ENCODE measurements at regions not wholly inside any gene's neighbourhood (a gene's known extent, or its start where the extent isn't known, plus 50 kb on each side); places are given as distances from the start of the nearest gene placed in this dataset.

DNA sequence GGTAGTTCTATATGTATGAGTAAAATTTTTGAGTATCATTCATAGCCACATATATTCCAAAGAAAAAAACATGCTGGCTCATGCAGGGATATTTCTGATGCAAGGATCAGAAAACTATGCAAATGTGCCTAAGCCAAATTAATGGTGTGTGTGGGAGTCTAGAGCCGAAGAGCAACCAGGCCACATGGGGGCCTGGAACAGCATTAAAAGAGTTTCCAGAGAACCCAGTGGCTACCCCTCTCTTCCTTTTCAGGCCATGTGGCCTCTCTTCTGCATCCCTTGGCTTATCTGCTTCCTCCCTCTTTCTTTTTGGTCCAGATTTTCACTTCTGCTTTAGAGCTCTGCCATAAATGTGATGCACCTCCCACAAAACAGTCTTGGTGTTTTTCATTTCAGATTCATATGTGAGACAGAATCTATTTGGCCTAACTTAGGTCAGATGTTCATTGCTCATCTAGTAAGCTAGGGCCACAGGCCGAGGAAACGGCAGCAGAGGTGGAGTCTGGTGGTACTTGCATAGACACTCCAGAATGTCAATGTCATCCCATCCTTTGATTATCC is 300.0 kb downstream of the SH3GL2 start:
- H2AFZ ChIP-seq (ENCODE audit: low read depth, low read length, poor library complexity, severe bottlenecking) = no peak overlapping the region
- ChIA-PET POLR2A (no interaction called here), RAD21 (ENCODE audit: low non-redundant PET in 1 of 2, low total read pairs in 2 of 2, uncharacterized antibody in 2 of 2, unreplicated experiment in 2 of 2) (no interaction called here), CTCF (no interaction called here)
- no peak overlapping the region for H3K9ac ChIP-seq (ENCODE audit: low read length)
- no peaks in the 10 kb centered on the region for H3K27me3 ChIP-seq (ENCODE audit: insufficient read depth, low read length)
- BruUV-seq (replicated peaks) = no TSS peak
- no peaks in the 10 kb centered on the region for H3K79me2 ChIP-seq (ENCODE audit: insufficient read depth, low read length)
- H3K4me3 ChIP-seq (replicated peaks in 1 of 2; ENCODE audit: low read depth in 1 of 2, low read length in 2 of 2) = no peak overlapping the region
- H3K27ac ChIP-seq (ENCODE audit: low read depth, low read length) = no peak overlapping the region
- DNase-seq (ENCODE audit: low read depth, low spot score) (no peak), ATAC-seq (no peak)
- intact Hi-C loops (cut with micrococcal nuclease) = no loop called here
- no peaks in the 10 kb centered on the region; the same call in 1 of the 2 replicates for H4K20me1 ChIP-seq (ENCODE audit: insufficient read depth)
- no peaks in the 10 kb centered on the region for H3K4me1 ChIP-seq (ENCODE audit: control insufficient read depth in 1 of 2, insufficient read depth in 2 of 2, low read length in 2 of 2)
- TF ChIP-seq, protein P1, sequence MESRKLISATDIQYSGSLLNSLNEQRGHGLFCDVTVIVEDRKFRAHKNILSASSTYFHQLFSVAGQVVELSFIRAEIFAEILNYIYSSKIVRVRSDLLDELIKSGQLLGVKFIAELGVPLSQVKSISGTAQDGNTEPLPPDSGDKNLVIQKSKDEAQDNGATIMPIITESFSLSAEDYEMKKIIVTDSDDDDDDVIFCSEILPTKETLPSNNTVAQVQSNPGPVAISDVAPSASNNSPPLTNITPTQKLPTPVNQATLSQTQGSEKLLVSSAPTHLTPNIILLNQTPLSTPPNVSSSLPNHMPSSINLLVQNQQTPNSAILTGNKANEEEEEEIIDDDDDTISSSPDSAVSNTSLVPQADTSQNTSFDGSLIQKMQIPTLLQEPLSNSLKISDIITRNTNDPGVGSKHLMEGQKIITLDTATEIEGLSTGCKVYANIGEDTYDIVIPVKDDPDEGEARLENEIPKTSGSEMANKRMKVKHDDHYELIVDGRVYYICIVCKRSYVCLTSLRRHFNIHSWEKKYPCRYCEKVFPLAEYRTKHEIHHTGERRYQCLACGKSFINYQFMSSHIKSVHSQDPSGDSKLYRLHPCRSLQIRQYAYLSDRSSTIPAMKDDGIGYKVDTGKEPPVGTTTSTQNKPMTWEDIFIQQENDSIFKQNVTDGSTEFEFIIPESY (IDR thresholded peaks at IDR 0.05; ENCODE audit: extremely low read depth, insufficient replicate concordance, low read length) = no peak
- no peak for TF ChIP-seq SRF (IDR thresholded peaks at IDR 0.05; ENCODE audit: low read depth)
- no peak for TF ChIP-seq EZH2 (IDR thresholded peaks at IDR 0.05)
- TF ChIP-seq SP1 (IDR thresholded peaks at IDR 0.05; ENCODE audit: low read depth) = no peak
- TF ChIP-seq EGR1 (IDR thresholded peaks at IDR 0.05; ENCODE audit: low read depth) = no peak
- TF ChIP-seq POLR2AphosphoS5 (IDR thresholded peaks at IDR 0.05; ENCODE audit: low read depth, low read length) = no peak
- TF ChIP-seq CEBPB (IDR thresholded peaks at IDR 0.05; ENCODE audit: low read depth) = no peak
- no peak for TF ChIP-seq FOSL1 (IDR thresholded peaks at IDR 0.05; ENCODE audit: low read depth)
- no peak for TF ChIP-seq JUND (IDR thresholded peaks at IDR 0.05)
- no peak for TF ChIP-seq ZNF274 (IDR thresholded peaks at IDR 0.05; ENCODE audit: low read depth, low read length)
- TF ChIP-seq YY1 (IDR thresholded peaks at IDR 0.05; ENCODE audit: extremely low read depth, insufficient replicate concordance, low read depth, low read length) = no peak
- TF ChIP-seq SIN3A (IDR thresholded peaks at IDR 0.05; ENCODE audit: low read depth) = no peak
- TF ChIP-seq ZFX (IDR thresholded peaks at IDR 0.05) = no peak
- no peak for TF ChIP-seq ELF1 (IDR thresholded peaks at IDR 0.05; ENCODE audit: borderline replicate concordance, low read depth)
- TF ChIP-seq POLR2A (IDR thresholded peaks at IDR 0.05; ENCODE audit: borderline replicate concordance, extremely low read depth, insufficient read depth, insufficient read length) = no peak
- TF ChIP-seq, protein P2, sequence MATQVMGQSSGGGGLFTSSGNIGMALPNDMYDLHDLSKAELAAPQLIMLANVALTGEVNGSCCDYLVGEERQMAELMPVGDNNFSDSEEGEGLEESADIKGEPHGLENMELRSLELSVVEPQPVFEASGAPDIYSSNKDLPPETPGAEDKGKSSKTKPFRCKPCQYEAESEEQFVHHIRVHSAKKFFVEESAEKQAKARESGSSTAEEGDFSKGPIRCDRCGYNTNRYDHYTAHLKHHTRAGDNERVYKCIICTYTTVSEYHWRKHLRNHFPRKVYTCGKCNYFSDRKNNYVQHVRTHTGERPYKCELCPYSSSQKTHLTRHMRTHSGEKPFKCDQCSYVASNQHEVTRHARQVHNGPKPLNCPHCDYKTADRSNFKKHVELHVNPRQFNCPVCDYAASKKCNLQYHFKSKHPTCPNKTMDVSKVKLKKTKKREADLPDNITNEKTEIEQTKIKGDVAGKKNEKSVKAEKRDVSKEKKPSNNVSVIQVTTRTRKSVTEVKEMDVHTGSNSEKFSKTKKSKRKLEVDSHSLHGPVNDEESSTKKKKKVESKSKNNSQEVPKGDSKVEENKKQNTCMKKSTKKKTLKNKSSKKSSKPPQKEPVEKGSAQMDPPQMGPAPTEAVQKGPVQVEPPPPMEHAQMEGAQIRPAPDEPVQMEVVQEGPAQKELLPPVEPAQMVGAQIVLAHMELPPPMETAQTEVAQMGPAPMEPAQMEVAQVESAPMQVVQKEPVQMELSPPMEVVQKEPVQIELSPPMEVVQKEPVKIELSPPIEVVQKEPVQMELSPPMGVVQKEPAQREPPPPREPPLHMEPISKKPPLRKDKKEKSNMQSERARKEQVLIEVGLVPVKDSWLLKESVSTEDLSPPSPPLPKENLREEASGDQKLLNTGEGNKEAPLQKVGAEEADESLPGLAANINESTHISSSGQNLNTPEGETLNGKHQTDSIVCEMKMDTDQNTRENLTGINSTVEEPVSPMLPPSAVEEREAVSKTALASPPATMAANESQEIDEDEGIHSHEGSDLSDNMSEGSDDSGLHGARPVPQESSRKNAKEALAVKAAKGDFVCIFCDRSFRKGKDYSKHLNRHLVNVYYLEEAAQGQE (IDR thresholded peaks at IDR 0.05; ENCODE audit: low read depth) = no peak
- TF ChIP-seq, protein P3, sequence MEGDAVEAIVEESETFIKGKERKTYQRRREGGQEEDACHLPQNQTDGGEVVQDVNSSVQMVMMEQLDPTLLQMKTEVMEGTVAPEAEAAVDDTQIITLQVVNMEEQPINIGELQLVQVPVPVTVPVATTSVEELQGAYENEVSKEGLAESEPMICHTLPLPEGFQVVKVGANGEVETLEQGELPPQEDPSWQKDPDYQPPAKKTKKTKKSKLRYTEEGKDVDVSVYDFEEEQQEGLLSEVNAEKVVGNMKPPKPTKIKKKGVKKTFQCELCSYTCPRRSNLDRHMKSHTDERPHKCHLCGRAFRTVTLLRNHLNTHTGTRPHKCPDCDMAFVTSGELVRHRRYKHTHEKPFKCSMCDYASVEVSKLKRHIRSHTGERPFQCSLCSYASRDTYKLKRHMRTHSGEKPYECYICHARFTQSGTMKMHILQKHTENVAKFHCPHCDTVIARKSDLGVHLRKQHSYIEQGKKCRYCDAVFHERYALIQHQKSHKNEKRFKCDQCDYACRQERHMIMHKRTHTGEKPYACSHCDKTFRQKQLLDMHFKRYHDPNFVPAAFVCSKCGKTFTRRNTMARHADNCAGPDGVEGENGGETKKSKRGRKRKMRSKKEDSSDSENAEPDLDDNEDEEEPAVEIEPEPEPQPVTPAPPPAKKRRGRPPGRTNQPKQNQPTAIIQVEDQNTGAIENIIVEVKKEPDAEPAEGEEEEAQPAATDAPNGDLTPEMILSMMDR (IDR thresholded peaks at IDR 0.05 in 2 of 3, conservative IDR thresholded peaks at IDR 0.05 in 1 of 3; ENCODE audit: borderline replicate concordance in 1 of 3, insufficient read depth in 1 of 3, low read depth in 2 of 3, low read length in 2 of 3) = no peak
- TF ChIP-seq, protein P4, sequence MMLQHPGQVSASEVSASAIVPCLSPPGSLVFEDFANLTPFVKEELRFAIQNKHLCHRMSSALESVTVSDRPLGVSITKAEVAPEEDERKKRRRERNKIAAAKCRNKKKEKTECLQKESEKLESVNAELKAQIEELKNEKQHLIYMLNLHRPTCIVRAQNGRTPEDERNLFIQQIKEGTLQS (IDR thresholded peaks at IDR 0.05) = no peak
- TF ChIP-seq RAD21 (IDR thresholded peaks at IDR 0.05; ENCODE audit: low read depth) = no peak
- H3K9me3 ChIP-seq (ENCODE audit: control insufficient read depth in 1 of 2, insufficient read depth in 1 of 2, low read depth in 1 of 2, low read length in 2 of 2) = peaks cover 0 to 7% of the 10 kb centered on the region in 2 experiments; a peak in 1 of 4 replicates
- H3K36me3 ChIP-seq (ENCODE audit: control insufficient read depth in 1 of 2, insufficient read depth in 2 of 2, low read length in 2 of 2) = no peaks in the 10 kb centered on the region
- no peak overlapping the region for H3K4me2 ChIP-seq (ENCODE audit: low read length)
- no peaks in the 10 kb centered on the region for H3K9me2 ChIP-seq (ENCODE audit: insufficient read depth)
